SK-N-SH (cell line): ENCODE measurements at regions not wholly inside any gene's neighbourhood (a gene's known extent, or its start where the extent isn't known, plus 50 kb on each side); places are given as distances from the start of the nearest gene placed in this dataset.

Experiments used
- CTCF ChIA-PET: fragments of 300-600, 350-600 bp; formaldehyde crosslinking; extraction: SDS; loops from one replicate; lab custom pipeline; 2021; lab: Yijun Ruan, JAX
- POLR2A ChIA-PET: fragments of 350-600 bp; sonication (Branson Sonifier 250); formaldehyde crosslinking; extraction: SDS; loops from one replicate; lab custom pipeline; 2020; ENCODE audit warnings: antibody characterized with exemption, inconsistent platforms; lab: Yijun Ruan, JAX
- DNase-seq: peaks from one replicate; pipeline ENCODE4 v3.0.0; 2012
- H2AFZ ChIP-seq: fragments of 200-600 bp; sonication (generic); 2 replicates; pipeline ENCODE4 v1.8.1; 2016; ENCODE audit warnings: antibody characterized with exemption, mild to moderate bottlenecking, low read depth
- H3F3A ChIP-seq: fragments of 200-600 bp; sonication (generic); replicated peaks from 2 replicates; pipeline ENCODE3; 2016; ENCODE audit warnings: antibody characterized with exemption, mild to moderate bottlenecking; ENCODE audit not compliant: insufficient read depth
- H3K27ac ChIP-seq, 2 experiments: fragments of 200-500 bp in 1 of 2; fragments of 200-600 bp in 1 of 2; sonication (Bioruptor generic) in 1 of 2; sonication (generic), shearing (Covaris generic) in 1 of 2; 2 replicates each; pipeline versions ENCODE4 v1.5.1 to v1.6.1; 2014 to 2016; ENCODE audit warnings: low read depth in 2 of 2, inconsistent platforms in 1 of 2, low read length in 1 of 2, mild to moderate bottlenecking in 1 of 2, mixed read lengths in 1 of 2
- H3K27me3 ChIP-seq: fragments of 200-600 bp; sonication (generic), shearing (Covaris generic); 2 replicates; pipeline ENCODE4 v1.6.1; 2016; ENCODE audit warnings: mixed run types; ENCODE audit not compliant: insufficient read depth
- H3K36me3 ChIP-seq, 2 experiments: fragments of 200-500 bp in 1 of 2; fragments of 200-600 bp in 1 of 2; sonication (Bioruptor generic) in 1 of 2; sonication (generic) in 1 of 2; replicated peaks in 1 of 2; 2 replicates each; pipeline versions ENCODE3 to v1.5.1; 2014 to 2016; ENCODE audit warnings: low read length in 1 of 2, mild to moderate bottlenecking in 1 of 2; ENCODE audit not compliant: insufficient read depth in 2 of 2, control insufficient read depth in 1 of 2
- H3K4me1 ChIP-seq, 2 experiments: fragments of 200-500 bp in 1 of 2; fragments of 200-600 bp in 1 of 2; sonication (Bioruptor generic) in 1 of 2; sonication (generic), shearing (Covaris generic) in 1 of 2; 2 replicates each; pipeline versions ENCODE4 v1.5.1 to v1.6.1; 2014 to 2016; ENCODE audit warnings: low read depth in 1 of 2, low read length in 1 of 2, mixed run types in 1 of 2; ENCODE audit not compliant: insufficient read depth in 2 of 2, control insufficient read depth in 1 of 2
- H3K4me2 ChIP-seq: fragments of 200-600 bp; sonication (generic), shearing (Covaris generic); 2 replicates; pipeline ENCODE4 v1.6.1; 2017; ENCODE audit warnings: mixed run types
- H3K4me3 ChIP-seq, 2 experiments: fragments of 200-500 bp in 1 of 2; fragments of 200-600 bp in 1 of 2; sonication (Bioruptor generic) in 1 of 2; sonication (generic), shearing (Covaris generic) in 1 of 2; 2 replicates each; pipeline versions ENCODE4 v1.5.1 to v1.8.1; 2014 to 2016; ENCODE audit warnings: low read depth in 2 of 2, inconsistent platforms in 1 of 2, low read length in 1 of 2, mild to moderate bottlenecking in 1 of 2, mixed read lengths in 1 of 2, moderate library complexity in 1 of 2
- H3K79me2 ChIP-seq: fragments of 200-600 bp; sonication (generic); 2 replicates; pipeline ENCODE4 v1.8.1; 2017; ENCODE audit warnings: mild to moderate bottlenecking; ENCODE audit not compliant: insufficient read depth
- H3K9ac ChIP-seq: fragments of 200-600 bp; sonication (generic); 2 replicates; pipeline ENCODE4 v1.6.1; 2017; ENCODE audit warnings: mixed run types
- H3K9me2 ChIP-seq: fragments of 200-600 bp; sonication (generic); 2 replicates; pipeline ENCODE4 v1.6.1; 2017; ENCODE audit warnings: mixed run types
- H3K9me3 ChIP-seq: fragments of 200-600 bp; sonication (generic); 2 replicates; pipeline ENCODE4 v1.6.1; 2017; ENCODE audit warnings: mixed run types, mild to moderate bottlenecking, moderate library complexity
- H4K20me1 ChIP-seq: fragments of 200-600 bp; sonication (generic); 2 replicates; pipeline ENCODE4 v1.6.1; 2017; ENCODE audit warnings: mild to moderate bottlenecking, mixed run types; ENCODE audit not compliant: insufficient read depth
- CHD2 ChIP-seq: fragments of 150-350 bp; IDR thresholded peaks from 2 replicates; pipeline ENCODE4 v1.6.1; 2018; ENCODE audit warnings: low read length; ENCODE audit not compliant: partially characterized antibody
- CTCF ChIP-seq: fragments of 200-600 bp; sonication (generic); IDR thresholded peaks from 2 replicates; pipeline ENCODE4 v1.6.1; 2017; ENCODE audit warnings: antibody characterized with exemption, mild to moderate bottlenecking, moderate library complexity
- ELF1 ChIP-seq: IDR thresholded peaks from 2 replicates; pipeline ENCODE4 v1.4.0; 2012
- EP300 ChIP-seq, 2 experiments: IDR thresholded peaks; 2 replicates each; pipeline versions ENCODE4 v1.4.0 to v1.6.1; 2012; ENCODE audit warnings: borderline replicate concordance in 1 of 2, low read depth in 1 of 2, low read length in 1 of 2
- FOSL2 ChIP-seq: IDR thresholded peaks from 2 replicates; pipeline ENCODE4 v1.4.0; 2012; ENCODE audit warnings: low read depth, mild to moderate bottlenecking, moderate library complexity, borderline replicate concordance
- FOXM1 ChIP-seq: IDR thresholded peaks from 2 replicates; pipeline ENCODE4 v1.4.0; 2012; ENCODE audit warnings: low read depth, mild to moderate bottlenecking
- JUND ChIP-seq: IDR thresholded peaks from 2 replicates; pipeline ENCODE4 v1.4.0; 2012
- MAX ChIP-seq: IDR thresholded peaks from 2 replicates; pipeline ENCODE4 v1.4.0; 2012; ENCODE audit warnings: low read depth
- MEF2A ChIP-seq: IDR thresholded peaks from 2 replicates; pipeline ENCODE4 v1.4.0; 2012; ENCODE audit warnings: low read depth, borderline replicate concordance
- NFIC ChIP-seq: IDR thresholded peaks from 2 replicates; pipeline ENCODE4 v1.4.0; 2012; ENCODE audit warnings: borderline replicate concordance
- NRF1 ChIP-seq: IDR thresholded peaks from 2 replicates; pipeline ENCODE4 v1.6.1; 2012; ENCODE audit warnings: low read depth, mild to moderate bottlenecking, low read length
- PBX3 ChIP-seq: IDR thresholded peaks from 2 replicates; pipeline ENCODE4; 2012
- POLR2AphosphoS5 ChIP-seq: IDR thresholded peaks from 2 replicates; pipeline ENCODE4 v1.6.1; 2012; ENCODE audit warnings: low read depth, low read length
- RAD21 ChIP-seq: IDR thresholded peaks from 2 replicates; pipeline ENCODE4 v1.6.1; 2012; ENCODE audit warnings: mild to moderate bottlenecking, low read length
- RCOR1 ChIP-seq: fragments of 150-350 bp; IDR thresholded peaks from 2 replicates; pipeline ENCODE4 v1.6.1; 2017; ENCODE audit warnings: antibody characterized with exemption, low read length
- REST ChIP-seq: IDR thresholded peaks from 2 replicates; pipeline ENCODE4 v1.6.1; 2012; ENCODE audit warnings: mild to moderate bottlenecking, low read depth, low read length, moderate library complexity
- RXRA ChIP-seq: IDR thresholded peaks from 2 replicates; pipeline ENCODE4 v1.4.0; 2012; ENCODE audit warnings: low read depth, mild to moderate bottlenecking, borderline replicate concordance
- TAF1 ChIP-seq: IDR thresholded peaks from 2 replicates; pipeline ENCODE4 v1.6.1; 2012; ENCODE audit warnings: low read depth, mild to moderate bottlenecking, low read length, moderate library complexity, borderline replicate concordance
- TCF12 ChIP-seq: IDR thresholded peaks from 2 replicates; pipeline ENCODE4 v1.4.0; 2012
- TEAD4 ChIP-seq: IDR thresholded peaks from 2 replicates; pipeline ENCODE4 v1.4.0; 2012; ENCODE audit warnings: mild to moderate bottlenecking, borderline replicate concordance; ENCODE audit not compliant: insufficient read depth
- USF1 ChIP-seq: IDR thresholded peaks from 2 replicates; pipeline ENCODE4 v1.4.0; 2012; ENCODE audit warnings: low read depth, borderline replicate concordance
- USF2 ChIP-seq: fragments of 150-350 bp; IDR thresholded peaks from 2 replicates; pipeline ENCODE4 v1.6.1; 2017; ENCODE audit warnings: antibody characterized with exemption, low read length, low read depth, borderline replicate concordance
- YY1 ChIP-seq: IDR thresholded peaks from 2 replicates; pipeline ENCODE4 v1.4.0; 2012; ENCODE audit warnings: low read depth, mild to moderate bottlenecking
- ZBTB33 ChIP-seq: IDR thresholded peaks from 2 replicates; pipeline ENCODE4 v1.4.0; 2012; ENCODE audit warnings: low read depth, borderline replicate concordance
- WGBS: methylation state at CpG from one replicate; pipeline ENCODE4 v1.1.6; 2017; ENCODE audit warnings: low lambda C conversion rate; 5-methylcytosine and 5-hydroxymethylcytosine counted together

- WGBS, result 6% methylated on average over 3 of the region's 3 CpGs
- TF ChIP-seq FOXM1, result no peak
- TF ChIP-seq RAD21, result no peak
- TF ChIP-seq YY1, result no peak
- peak; percentile 58 for TF ChIP-seq JUND
- TF ChIP-seq NFIC, result peak; percentile 32; the same call in 1 of the 2 replicates
- TF ChIP-seq TEAD4, result peak; percentile 55; the same call in 1 of the 2 replicates
- TF ChIP-seq CHD2, result no peak
- TF ChIP-seq ZBTB33, result no peak
- no peak for TF ChIP-seq FOSL2
- peak in 1 of 2 experiments; percentile 86; a peak in 2 of 4 replicates for TF ChIP-seq EP300 (IDR thresholded peaks at IDR 0.05; ENCODE audit: borderline replicate concordance in 1 of 2, low read depth in 1 of 2, low read length in 1 of 2)
- no peak for TF ChIP-seq CTCF
- TF ChIP-seq USF2, result no peak
- TF ChIP-seq TCF12, result peak; percentile 80
- TF ChIP-seq ELF1, result no peak
- TF ChIP-seq RXRA, result peak; percentile 28; the same call in 1 of the 2 replicates
- no peak for TF ChIP-seq USF1
- TF ChIP-seq MAX, result no peak
- TF ChIP-seq TAF1, result no peak
- no peak for TF ChIP-seq POLR2AphosphoS5
- TF ChIP-seq NRF1, result no peak
- TF ChIP-seq MEF2A, result no peak
- no peak for TF ChIP-seq RCOR1
- TF ChIP-seq REST, result no peak
- peak; percentile 74; the same call in 1 of the 2 replicates for TF ChIP-seq PBX3
Measured at GRCh38 chr10:83522881-83523386, 616.4 kb upstream of the GHITM start.

More at GRCh38 chr10:83522881-83523386, 616.4 kb upstream of the GHITM start:
- peak; percentile 29 for DNase-seq
- Histone ChIP-seq H3K4me3 (no peak overlapping the region), H3K79me2 (no peaks in the 10 kb centered on the region), H3K36me3 (no peaks in the 10 kb centered on the region), H3K27ac (peak overlapping the region in 1 of 2 experiments; percentile 44; a peak in 2 of 4 replicates), H3K4me1 (peaks cover 0 to 2% of the 10 kb centered on the region in 2 experiments; a peak in 1 of 4 replicates), H4K20me1 (no peaks in the 10 kb centered on the region), H3K27me3 (no peaks in the 10 kb centered on the region), H3K9me2 (no peaks in the 10 kb centered on the region), H3K4me2 (no peak overlapping the region; the same call in 1 of the 2 replicates), H3F3A (no peaks in the 10 kb centered on the region), H3K9ac (no peak overlapping the region), H3K9me3 (no peaks in the 10 kb centered on the region), H2AFZ (no peak overlapping the region)
- CTCF ChIA-PET, result interaction anchor here (2.1 kb wide), 1 partner anchor 16 kb away, joined by 6 read pairs; no protein-coding TSS in a partner anchor
- POLR2A ChIA-PET, result no interaction called here
